ENCODE measurements at regions not wholly inside any gene's neighbourhood (a gene's known extent, or its start where the extent isn't known, plus 50 kb on each side); places are given as distances from the start of the nearest gene placed in this dataset.

DNA sequence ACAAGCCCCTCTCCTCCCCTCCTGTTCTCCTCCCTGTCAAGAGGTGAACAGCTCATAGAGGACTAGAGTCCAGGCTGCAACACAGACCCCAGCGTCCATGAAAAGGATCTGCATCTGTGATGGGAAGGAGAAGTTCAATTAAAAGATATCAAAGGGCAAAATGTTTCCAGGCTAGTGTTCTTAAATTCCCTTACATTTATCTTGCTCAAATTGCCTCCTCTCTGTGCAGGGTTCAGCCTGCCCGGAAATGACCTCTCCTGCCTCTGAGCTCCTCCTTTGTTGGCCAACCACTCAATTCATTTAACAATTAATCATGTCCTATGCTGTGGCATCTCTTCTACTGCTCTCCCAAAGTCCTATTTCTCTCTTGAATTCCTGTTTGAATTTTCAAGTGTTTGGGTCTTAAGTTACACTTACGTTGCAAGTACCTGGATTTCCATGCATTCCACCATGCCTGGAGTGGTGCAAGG lies 105.3 kb downstream of the TSN start:
- no peak for DNase-seq

DNA sequence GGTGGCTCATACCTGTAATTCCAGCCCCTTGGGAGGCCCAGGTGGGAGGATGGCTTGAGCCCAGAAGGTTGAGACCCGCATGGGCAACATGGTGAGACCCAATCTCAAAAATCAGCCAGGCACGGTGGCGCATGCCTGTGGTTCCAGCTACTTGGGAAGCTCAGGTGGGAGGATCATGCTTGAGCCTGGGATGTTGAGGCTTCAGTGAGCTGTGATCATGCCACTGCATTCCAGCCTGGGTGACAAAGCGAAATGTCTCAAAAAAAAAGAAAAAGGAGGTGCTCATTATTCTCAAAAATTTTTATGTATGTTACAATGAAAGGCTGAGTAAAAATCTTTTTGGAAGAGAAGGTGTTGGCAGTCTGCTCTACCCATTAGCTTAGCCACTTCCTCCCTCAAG lies 106.8 kb downstream of the TSN start:
- DNase-seq, result no peak

DNA sequence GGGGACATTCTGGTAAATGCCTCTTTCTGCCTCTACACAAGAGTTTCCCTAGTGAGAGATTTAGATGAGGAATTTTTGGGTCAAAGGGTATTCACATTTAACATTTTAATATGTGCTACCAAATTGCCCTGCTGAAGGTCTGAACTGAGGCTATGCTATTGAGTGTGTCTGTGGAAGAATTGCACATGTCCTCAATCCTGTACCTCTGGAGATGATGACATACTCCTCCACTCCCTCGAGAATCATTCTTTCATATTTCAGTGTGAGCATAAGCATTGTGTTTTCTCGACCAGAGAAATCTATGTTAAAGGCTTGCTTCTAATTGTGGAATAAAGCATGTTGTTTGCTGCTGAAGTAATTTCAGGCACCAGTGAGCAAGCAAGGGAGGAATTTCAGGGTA lies 110.5 kb downstream of the TSN start:
- no peak for DNase-seq

DNA sequence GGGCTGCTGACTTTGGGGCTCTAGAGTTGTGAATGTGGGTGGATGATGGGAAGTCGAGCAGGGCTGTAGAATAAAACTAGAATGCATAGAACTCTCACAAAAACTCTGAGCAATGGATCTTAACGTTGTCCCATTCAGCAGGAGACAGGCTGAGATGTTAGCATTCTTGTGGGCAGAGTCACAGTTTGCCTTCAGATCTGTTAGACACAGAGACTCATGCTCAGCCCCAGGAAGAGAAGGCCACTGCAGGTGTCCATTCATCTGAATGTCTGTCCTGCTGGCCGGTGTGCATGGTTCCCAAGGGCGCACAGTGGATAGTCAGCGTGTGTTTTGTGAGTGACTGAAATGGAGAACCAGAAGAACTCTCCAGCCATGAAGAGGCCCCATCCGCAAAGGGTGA lies 111.3 kb downstream of the TSN start:
- DNase-seq, result no peak

DNA sequence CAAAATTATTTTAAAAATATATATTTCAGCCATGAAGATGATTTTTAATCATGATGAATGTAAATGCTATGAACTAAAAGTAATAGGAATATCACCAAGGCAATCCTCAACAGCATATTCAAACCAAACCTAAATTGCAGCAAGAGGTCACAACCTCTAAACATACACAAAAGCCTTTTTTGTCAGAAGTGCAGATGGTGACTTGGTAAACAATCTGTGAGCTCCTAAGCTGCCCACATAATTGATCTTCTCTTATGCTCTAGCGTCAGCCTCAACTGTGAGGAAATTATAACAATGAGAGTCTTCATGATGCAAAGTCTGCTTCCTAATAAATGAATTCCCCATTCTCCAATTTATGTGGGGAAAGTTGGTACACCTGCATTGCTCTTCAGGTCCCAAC lies 113.2 kb downstream of the TSN start:
- no peak for DNase-seq

DNA sequence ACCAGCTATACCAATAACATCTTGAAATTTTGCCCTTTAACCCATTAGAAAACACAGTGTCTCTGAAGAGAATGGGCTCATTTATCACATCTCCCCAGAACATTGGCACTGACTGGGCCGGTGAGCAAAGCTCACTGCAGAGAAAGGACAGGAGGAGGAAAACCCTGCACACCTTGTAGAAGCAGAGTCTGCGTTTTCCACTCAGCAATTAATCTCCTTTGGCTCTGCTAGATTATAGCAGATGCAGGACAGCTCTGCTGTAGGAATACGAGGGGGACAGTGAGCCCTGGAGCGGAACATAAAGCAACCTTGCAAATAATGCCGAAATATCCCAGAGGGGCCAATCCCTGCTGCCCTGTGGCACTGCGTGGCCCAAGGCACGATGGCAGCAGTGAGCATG lies 113.9 kb downstream of the TSN start:
- DNase-seq, result no peak

GRCh38 chr2:121869873-121870272 lies 114.4 kb downstream of the TSN start:
- no peak for DNase-seq

- no peak for DNase-seq
Observed at GRCh38 chr2:121872651-121873050, 117.2 kb downstream of the TSN start.

GRCh38 chr2:121873864-121874263 lies 118.4 kb downstream of the TSN start:
- DNase-seq, result no peak

GRCh38 chr2:121875585-121876185 lies 120.2 kb downstream of the TSN start:
- no peak for DNase-seq

GRCh38 chr2:121877366-121877765 lies 121.9 kb downstream of the TSN start:
- no peak for DNase-seq

GRCh38 chr2:121880283-121880682 lies 124.8 kb downstream of the TSN start:
- no peak for DNase-seq

GRCh38 chr2:121881038-121881437 lies 125.6 kb downstream of the TSN start:
- no peak for DNase-seq

GRCh38 chr2:121881950-121882349 lies 126.5 kb downstream of the TSN start:
- DNase-seq, result no peak

- DNase-seq, result no peak
Observed at GRCh38 chr2:121884078-121884477, 128.6 kb downstream of the TSN start.

DNA sequence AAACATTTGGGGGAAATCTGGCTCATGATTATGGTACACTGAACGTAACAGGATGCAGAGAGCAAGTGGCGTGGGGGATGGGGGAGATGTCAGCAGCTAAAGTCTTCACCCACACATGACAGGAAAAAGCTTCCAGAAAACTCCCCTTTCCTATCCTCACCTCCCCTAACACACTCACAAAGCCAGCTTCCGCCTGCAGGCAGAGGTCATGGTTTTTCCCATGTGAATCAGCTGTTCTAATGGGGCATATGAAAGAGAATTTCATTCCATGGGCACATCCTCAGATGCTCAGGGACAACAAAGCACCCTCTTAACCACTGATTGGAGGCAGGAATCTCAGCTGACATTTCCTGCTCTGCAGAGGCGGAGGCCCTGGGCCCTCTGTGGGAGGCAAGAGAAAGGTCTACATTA lies 129.1 kb downstream of the TSN start:
- no peak for DNase-seq

- no peak for DNase-seq
Observed at GRCh38 chr2:121886059-121886458, 130.6 kb downstream of the TSN start.

DNA sequence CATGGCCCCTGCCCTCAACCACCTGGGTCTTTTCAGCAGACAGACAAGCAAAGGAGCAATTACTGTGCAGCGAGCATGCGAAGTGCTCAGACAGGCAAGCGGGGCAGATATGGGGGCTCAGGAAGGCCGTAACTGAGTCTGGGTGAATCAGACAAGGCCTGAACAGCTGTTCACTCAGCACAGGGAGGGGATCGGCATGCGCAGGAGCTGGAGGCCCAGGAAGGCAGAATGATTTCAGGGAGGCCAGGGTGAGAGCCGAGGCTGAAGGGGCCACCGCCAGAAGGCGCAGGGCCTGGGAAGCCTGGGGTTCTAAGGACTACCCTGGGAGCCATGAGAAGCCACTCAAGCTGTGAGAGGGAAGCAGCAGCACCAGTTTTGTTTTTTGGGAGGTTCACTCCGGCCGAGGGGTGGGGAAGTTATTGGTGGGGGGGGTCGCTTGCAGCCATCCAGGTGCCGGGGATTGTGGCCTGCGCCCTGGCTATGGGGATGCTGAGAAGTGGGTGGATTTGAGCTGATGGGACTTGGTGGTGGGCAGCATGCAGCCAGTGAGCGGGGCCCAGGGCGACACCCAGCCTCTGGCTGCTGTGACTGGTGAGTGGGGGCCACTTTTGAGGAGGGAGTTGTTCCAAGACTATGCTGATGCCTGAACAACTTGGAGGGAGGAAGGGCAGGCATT lies 132.2 kb downstream of the TSN start:
- no peak for DNase-seq

GRCh38 chr2:121888189-121888557 lies 132.7 kb downstream of the TSN start:
- no peak for DNase-seq

DNA sequence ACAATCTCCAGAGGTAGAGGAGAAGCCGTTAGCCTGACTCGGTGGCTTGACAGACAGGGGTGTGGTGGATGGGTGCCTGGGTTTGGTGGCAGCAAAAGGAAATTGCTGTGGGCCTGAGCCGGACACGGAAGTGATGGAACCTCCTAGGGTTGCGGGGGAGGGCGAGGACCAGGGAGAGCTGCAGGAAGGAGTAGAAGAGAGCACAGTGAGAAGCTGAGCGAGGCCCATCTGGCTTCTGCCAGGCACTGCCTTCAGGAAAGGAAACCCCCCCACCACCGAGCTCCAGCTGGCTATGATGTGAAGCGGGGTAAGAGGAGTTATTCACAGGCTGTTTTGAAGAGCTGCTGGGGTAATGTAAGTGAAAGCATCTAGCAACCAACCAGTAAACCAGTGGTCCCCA lies 134.6 kb downstream of the TSN start:
- DNase-seq, result no peak

DNA sequence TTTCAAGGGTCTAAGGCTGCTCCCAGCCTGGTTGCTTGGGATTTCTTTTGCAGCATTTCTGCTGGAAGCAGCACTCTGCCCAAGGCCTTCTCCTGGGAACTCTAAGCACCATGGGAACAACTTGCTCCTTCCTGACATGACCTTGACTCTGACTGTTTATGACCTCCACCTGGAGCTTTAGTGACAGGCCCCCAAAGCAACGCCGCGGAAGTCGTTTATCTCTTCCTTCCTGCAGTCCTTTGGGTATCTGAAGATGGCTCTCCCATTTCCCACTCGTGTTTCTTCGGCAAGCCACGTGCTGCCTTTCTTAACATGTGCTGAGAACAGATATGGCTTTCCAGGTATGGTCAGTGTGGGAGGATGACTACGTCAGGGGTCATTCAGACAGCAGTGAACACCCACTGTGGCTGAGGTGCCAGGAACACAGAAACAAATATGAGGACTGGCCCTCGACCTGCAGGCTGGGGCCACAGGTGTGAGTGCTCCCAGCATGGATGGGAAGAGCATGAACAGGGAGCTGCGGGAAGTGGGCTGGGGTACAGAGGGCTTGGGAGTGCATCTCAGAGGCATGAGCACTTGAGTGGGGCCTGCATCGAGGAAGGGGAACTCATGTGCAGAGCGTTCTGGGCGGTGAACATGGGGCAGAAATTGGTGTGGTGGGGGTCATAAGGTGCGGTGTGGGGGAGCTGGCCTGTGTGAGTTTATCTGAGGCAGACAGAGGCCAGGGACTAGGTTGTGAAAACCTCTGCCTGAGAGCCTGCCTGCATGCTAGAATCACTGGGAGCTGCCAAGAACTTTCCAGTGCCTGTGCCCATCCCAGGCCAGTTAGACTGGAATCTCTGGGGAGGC lies 140.5 kb downstream of the TSN start:
- DNase-seq, result no peak

DNA sequence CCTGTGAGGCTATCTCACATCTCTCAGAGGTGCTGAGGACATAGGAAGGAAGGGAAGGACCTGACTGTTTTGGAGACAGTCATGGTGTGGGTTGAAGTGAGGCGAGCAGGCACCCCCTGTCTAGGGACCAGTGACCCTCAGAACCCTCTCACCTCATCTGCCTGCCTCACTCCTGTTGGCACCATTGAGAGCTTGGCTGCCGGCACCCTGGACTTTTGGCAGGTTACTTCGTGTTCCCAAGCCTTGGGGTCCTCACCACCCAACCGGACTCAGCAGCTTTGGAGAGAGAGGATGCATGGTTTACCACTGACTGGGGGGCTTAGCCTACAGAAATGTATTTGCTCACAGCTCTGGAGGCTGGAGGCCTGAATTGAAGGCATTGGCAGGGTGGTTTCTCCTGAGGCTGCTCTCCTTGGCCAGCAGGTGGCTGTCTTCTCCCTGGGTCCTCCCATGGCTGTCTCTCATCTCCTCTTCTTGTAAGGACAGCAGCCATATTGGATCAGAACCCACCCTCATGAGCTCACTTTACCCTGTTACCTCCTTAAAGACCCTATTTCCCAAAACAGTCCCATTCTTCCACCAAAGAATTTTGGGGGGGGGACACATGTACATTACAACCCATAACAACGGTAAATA lies 142.0 kb downstream of the TSN start:
- no peak for DNase-seq

DNA sequence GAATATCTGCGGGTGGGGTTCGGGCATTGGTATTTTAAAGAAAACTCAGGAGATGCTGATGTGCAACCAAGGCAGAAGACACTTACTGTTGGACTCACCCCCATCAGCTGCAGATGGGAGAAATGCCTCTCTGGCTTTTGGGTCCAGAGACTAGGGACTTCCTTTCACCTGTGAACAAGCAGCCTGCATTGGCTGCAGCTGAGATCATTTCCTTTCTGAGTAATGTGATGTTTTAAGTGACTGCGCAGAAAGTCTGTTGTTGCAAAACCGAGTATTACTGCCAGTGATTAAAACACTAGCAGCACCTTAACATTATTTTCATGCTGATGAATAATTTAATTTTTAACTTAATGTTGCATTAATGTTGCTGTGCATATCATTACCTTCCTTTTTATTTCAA lies 143.0 kb downstream of the TSN start:
- DNase-seq, result no peak

GRCh38 chr2:121900391-121900790 lies 144.9 kb downstream of the TSN start:
- DNase-seq, result no peak
